ENCODE measurements at regions not wholly inside any gene's neighbourhood (a gene's known extent, or its start where the extent isn't known, plus 50 kb on each side); places are given as distances from the start of the nearest gene placed in this dataset.

DNA sequence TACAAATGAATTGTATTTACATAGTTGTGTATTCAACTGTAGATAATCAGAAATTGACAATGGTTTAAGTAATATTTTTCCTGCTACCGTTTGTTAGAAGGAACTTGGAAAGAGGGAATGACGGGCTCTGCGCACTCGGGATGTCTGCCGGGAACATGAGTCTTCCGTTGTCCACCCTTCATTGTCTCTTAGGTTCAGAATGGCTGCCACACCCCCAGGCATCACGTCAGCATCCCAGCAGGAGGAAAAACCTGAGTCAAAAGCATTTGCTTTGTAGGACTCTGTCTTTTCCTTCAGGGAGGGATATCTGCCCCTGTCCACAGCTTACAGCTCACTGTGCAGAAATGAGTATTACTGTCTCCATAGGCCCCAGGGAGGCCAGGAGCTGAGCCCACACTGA lies 331.2 kb downstream of the THBS2 start:
- no peaks in the 10 kb centered on the region for H3K4me1 ChIP-seq (replicated peaks; ENCODE audit: insufficient read depth)
- BruUV-seq (replicated peaks): no TSS peak
- intact Hi-C loops (cut with micrococcal nuclease; ENCODE audit: unreplicated experiment): no loop called here
- H3F3A ChIP-seq (ENCODE audit: insufficient read depth, low read depth): no peaks in the 10 kb centered on the region
- CTCF ChIA-PET: no interaction called here
- H3K9me3 ChIP-seq (ENCODE audit: insufficient read depth, low read depth): no peaks in the 10 kb centered on the region
- no peak for TF ChIP-seq EZH2 (IDR thresholded peaks at IDR 0.05; ENCODE audit: low read depth)
- TF ChIP-seq, protein P1, sequence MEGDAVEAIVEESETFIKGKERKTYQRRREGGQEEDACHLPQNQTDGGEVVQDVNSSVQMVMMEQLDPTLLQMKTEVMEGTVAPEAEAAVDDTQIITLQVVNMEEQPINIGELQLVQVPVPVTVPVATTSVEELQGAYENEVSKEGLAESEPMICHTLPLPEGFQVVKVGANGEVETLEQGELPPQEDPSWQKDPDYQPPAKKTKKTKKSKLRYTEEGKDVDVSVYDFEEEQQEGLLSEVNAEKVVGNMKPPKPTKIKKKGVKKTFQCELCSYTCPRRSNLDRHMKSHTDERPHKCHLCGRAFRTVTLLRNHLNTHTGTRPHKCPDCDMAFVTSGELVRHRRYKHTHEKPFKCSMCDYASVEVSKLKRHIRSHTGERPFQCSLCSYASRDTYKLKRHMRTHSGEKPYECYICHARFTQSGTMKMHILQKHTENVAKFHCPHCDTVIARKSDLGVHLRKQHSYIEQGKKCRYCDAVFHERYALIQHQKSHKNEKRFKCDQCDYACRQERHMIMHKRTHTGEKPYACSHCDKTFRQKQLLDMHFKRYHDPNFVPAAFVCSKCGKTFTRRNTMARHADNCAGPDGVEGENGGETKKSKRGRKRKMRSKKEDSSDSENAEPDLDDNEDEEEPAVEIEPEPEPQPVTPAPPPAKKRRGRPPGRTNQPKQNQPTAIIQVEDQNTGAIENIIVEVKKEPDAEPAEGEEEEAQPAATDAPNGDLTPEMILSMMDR (conservative IDR thresholded peaks at IDR 0.05): no peak
- no peak overlapping the region for H3K27ac ChIP-seq
- no peak for DNase-seq
- H4K20me1 ChIP-seq (ENCODE audit: insufficient read depth): no peaks in the 10 kb centered on the region
- no peak overlapping the region for H3K4me3 ChIP-seq
- H2AFZ ChIP-seq: no peak overlapping the region
- no peaks in the 10 kb centered on the region for H3K79me2 ChIP-seq (ENCODE audit: low read depth)
- H3K9me2 ChIP-seq (ENCODE audit: insufficient read depth): no peaks in the 10 kb centered on the region
- no peaks in the 10 kb centered on the region for H3K36me3 ChIP-seq (ENCODE audit: low read depth)
- H3K27me3 ChIP-seq (ENCODE audit: insufficient read depth, low read depth): peaks cover 93% of the 10 kb centered on the region
- POLR2A ChIA-PET (ENCODE audit: unreplicated experiment): no interaction called here
- H3K4me2 ChIP-seq: no peak overlapping the region

DNA sequence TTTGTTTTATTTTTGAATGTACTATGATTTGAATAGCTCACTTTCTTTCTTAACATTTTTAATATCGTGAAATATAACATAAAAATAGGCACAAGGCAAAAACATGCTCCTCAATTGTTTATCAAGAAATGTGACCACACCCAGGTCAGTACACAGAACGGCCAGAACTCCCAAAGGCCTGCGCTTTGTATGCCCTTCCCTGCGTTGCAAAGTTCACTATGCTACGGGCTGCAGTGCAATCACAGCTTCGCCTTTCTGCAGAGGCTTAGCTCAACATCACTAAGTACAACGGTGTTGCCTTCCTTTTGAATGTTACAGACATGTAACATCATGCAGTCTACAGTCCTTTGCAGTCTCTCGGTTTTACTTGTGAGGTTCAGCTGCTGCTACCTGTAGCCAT lies 333.4 kb downstream of the THBS2 start:
- no peak for DNase-seq
- POLR2A ChIA-PET (ENCODE audit: unreplicated experiment): no interaction called here
- H3K4me2 ChIP-seq: no peak overlapping the region
- no peaks in the 10 kb centered on the region for H3F3A ChIP-seq (ENCODE audit: insufficient read depth, low read depth)
- H3K4me3 ChIP-seq: no peak overlapping the region
- BruUV-seq (replicated peaks): no TSS peak
- intact Hi-C loops (cut with micrococcal nuclease; ENCODE audit: unreplicated experiment): no loop called here
- no peak overlapping the region for H3K27ac ChIP-seq
- H2AFZ ChIP-seq: no peak overlapping the region
- TF ChIP-seq, protein P1 (conservative IDR thresholded peaks at IDR 0.05): no peak
- TF ChIP-seq EZH2 (IDR thresholded peaks at IDR 0.05; ENCODE audit: low read depth): peak; percentile 41; the same call in 1 of the 2 replicates
- CTCF ChIA-PET: no interaction called here
- H3K79me2 ChIP-seq (ENCODE audit: low read depth): no peaks in the 10 kb centered on the region
- H4K20me1 ChIP-seq (ENCODE audit: insufficient read depth): no peaks in the 10 kb centered on the region
- H3K36me3 ChIP-seq (ENCODE audit: low read depth): no peaks in the 10 kb centered on the region
- H3K4me1 ChIP-seq (replicated peaks; ENCODE audit: insufficient read depth): no peaks in the 10 kb centered on the region
- H3K27me3 ChIP-seq (ENCODE audit: insufficient read depth, low read depth): peaks cover 93% of the 10 kb centered on the region
- H3K9me3 ChIP-seq (ENCODE audit: insufficient read depth, low read depth): no peaks in the 10 kb centered on the region
- H3K9me2 ChIP-seq (ENCODE audit: insufficient read depth): no peaks in the 10 kb centered on the region

DNA sequence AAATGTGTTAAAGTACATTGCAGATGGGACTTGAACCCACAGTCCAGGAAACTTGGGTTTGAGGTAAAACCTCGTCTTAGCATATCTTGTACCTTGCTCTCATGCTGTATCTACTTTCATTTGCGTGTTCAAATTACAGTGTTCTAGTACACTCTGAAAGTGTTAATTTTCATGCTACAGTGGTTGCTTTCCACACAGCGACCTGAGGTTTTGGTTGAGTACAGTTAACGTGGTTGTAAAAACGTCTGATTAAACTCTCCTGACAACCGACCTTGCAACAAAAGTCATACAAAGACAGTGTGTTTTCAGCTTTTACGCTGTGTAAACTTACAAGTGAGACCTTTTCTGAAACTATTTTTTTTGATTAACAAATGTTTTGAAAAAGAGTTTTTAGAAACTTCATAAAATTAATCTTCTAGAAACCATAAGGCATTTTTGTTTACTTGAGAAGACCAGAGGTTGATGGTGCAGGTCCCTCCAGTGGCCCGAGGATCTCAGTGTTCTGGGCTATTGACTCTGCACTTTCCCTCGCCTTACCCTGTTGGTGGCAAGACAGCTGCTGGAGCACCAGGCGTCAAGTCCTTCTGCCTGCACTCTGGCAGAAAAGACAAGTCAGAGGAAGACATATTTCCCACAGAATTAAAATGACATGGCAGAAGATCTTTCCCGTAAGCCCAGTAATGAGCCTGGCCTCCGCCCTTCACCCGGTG lies 334.0 kb downstream of the THBS2 start:
- POLR2A ChIA-PET (ENCODE audit: unreplicated experiment): no interaction called here
- TF ChIP-seq EZH2 (IDR thresholded peaks at IDR 0.05; ENCODE audit: low read depth): no peak
- TF ChIP-seq, protein P1 (conservative IDR thresholded peaks at IDR 0.05): no peak
- no peaks in the 10 kb centered on the region for H3K4me1 ChIP-seq (replicated peaks; ENCODE audit: insufficient read depth)
- H2AFZ ChIP-seq: no peak overlapping the region
- BruUV-seq (replicated peaks): no TSS peak
- H3K36me3 ChIP-seq (ENCODE audit: low read depth): no peaks in the 10 kb centered on the region
- H3K9me3 ChIP-seq (ENCODE audit: insufficient read depth, low read depth): no peaks in the 10 kb centered on the region
- intact Hi-C loops (cut with micrococcal nuclease; ENCODE audit: unreplicated experiment): no loop called here
- no peaks in the 10 kb centered on the region for H3K9me2 ChIP-seq (ENCODE audit: insufficient read depth)
- CTCF ChIA-PET: no interaction called here
- H3F3A ChIP-seq (ENCODE audit: insufficient read depth, low read depth): no peaks in the 10 kb centered on the region
- H3K4me3 ChIP-seq: no peak overlapping the region
- no peak for DNase-seq
- no peak overlapping the region for H3K27ac ChIP-seq
- H3K79me2 ChIP-seq (ENCODE audit: low read depth): no peaks in the 10 kb centered on the region
- peaks cover 98% of the 10 kb centered on the region for H3K27me3 ChIP-seq (ENCODE audit: insufficient read depth, low read depth)
- H4K20me1 ChIP-seq (ENCODE audit: insufficient read depth): no peaks in the 10 kb centered on the region
- H3K4me2 ChIP-seq: no peak overlapping the region
